A549 (cell line): ENCODE measurements at regions not wholly inside any gene's neighbourhood (a gene's known extent, or its start where the extent isn't known, plus 50 kb on each side); places are given as distances from the start of the nearest gene placed in this dataset.

ENCODE experiments used
- ATAC-seq, 2 experiments: fragments of 200-7000 bp in 1 of 2; fragments of >200 bp in 1 of 2; cut with Nextera tagmentation in 1 of 2; cut with Tn5 transposase in 1 of 2; 3 replicates each; pipeline versions ENCODE4 v1.8.0 to v1.9.1; 2018 to 2020; ENCODE audit warnings: mild to moderate bottlenecking in 1 of 2, moderate library complexity in 1 of 2
- CTCF ChIA-PET: fragments of 300-600 bp; sonication (Branson Sonifier 250); formaldehyde crosslinking; extraction: SDS; loops from one replicate; lab custom pipeline; 2021; ENCODE audit warnings: antibody characterized with exemption, inconsistent platforms; lab: Yijun Ruan, JAX
- POLR2A ChIA-PET: fragments of 350-600 bp; formaldehyde crosslinking; extraction: SDS; loops from one replicate; lab custom pipeline; 2021; ENCODE audit warnings: antibody characterized with exemption, inconsistent platforms; lab: Yijun Ruan, JAX
- DNase-seq, 2 experiments: peaks; one replicate each; pipeline versions ENCODE4 v3.0.0 to v3.0.0-alpha.2; 2011 to 2016; ENCODE audit warnings: low read depth in 1 of 2, low spot score in 1 of 2
- FAIRE-seq: peaks from 2 replicates; lab custom pipeline; 2011; peaks lifted over from hg19 to GRCh38; lab: Jason Lieb, UNC
- H3K27ac ChIP-seq, 2 experiments: fragments of >200 bp; sonication (Bioruptor Twin); formaldehyde crosslinking; 3 replicates each; pipeline ENCODE4 v1.5.1; 2016 to 2017
- H3K4me1 ChIP-seq: fragments of >200 bp; sonication (Bioruptor Twin); formaldehyde crosslinking; 3 replicates; pipeline ENCODE4 v1.6.1; 2016
- H3K4me2 ChIP-seq: fragments of >200 bp; sonication (Bioruptor Twin); formaldehyde crosslinking; 3 replicates; pipeline ENCODE4 v1.6.1; 2016
- H3K4me3 ChIP-seq: fragments of >200 bp; sonication (Bioruptor Twin); formaldehyde crosslinking; 3 replicates; pipeline ENCODE4 v1.5.1; 2016
- H3K9me3 ChIP-seq: fragments of >200 bp; sonication (Bioruptor Twin); formaldehyde crosslinking; 3 replicates; pipeline ENCODE4 v1.6.1; 2016
- CBX2 ChIP-seq: fragments of 200-600 bp; sonication (generic); IDR thresholded peaks from 2 replicates; pipeline ENCODE4 v1.6.1; 2016; ENCODE audit warnings: low read depth, mild to moderate bottlenecking, borderline replicate concordance
- CBX8 ChIP-seq: fragments of 200-600 bp; sonication (generic); IDR thresholded peaks from 2 replicates; pipeline ENCODE4 v1.6.1; 2016
- CTCF ChIP-seq: fragments of >200 bp; sonication (Bioruptor Twin); formaldehyde crosslinking; IDR thresholded peaks from 3 replicates; pipeline ENCODE4 v1.5.1; 2016
- EHF ChIP-seq: fragments of 250-450 bp; sonication (Bioruptor Pico); IDR thresholded peaks from 2 replicates; pipeline ENCODE4 v1.5.0; 2020; ENCODE audit warnings: mild to moderate bottlenecking
- GATA3 ChIP-seq: IDR thresholded peaks from 2 replicates; pipeline ENCODE4 v1.6.1; 2012; ENCODE audit warnings: borderline replicate concordance
- HEYL ChIP-seq: fragments of 250-450 bp; sonication (Bioruptor Pico); IDR thresholded peaks from 2 replicates; pipeline ENCODE4 v1.8.0; 2021; ENCODE audit warnings: mild to moderate bottlenecking, moderate library complexity
- HMGXB4 ChIP-seq: fragments of 250-450 bp; sonication (Bioruptor Pico); IDR thresholded peaks from 2 replicates; pipeline ENCODE4 v1.5.0; 2021; ENCODE audit warnings: mild to moderate bottlenecking, moderate library complexity, borderline replicate concordance
- JUN ChIP-seq, 2 experiments: fragments of >200 bp; sonication (Bioruptor Twin); formaldehyde crosslinking; IDR thresholded peaks; 2 replicates in 1 of 2; 3 replicates in 1 of 2; pipeline ENCODE4 v1.6.1; 2016 to 2017
- MAZ ChIP-seq: fragments of 150-350 bp; IDR thresholded peaks from 2 replicates; pipeline ENCODE4 v1.6.1; 2014; ENCODE audit warnings: antibody characterized with exemption, low read depth, low read length, borderline replicate concordance
- MYC ChIP-seq: IDR thresholded peaks from 2 replicates; pipeline ENCODE4 v1.6.1; 2012; ENCODE audit warnings: mild to moderate bottlenecking, inconsistent platforms, low read length, improper control_type of control experiment, borderline replicate concordance
- NFE2L2 ChIP-seq: fragments of 150-350 bp; conservative IDR thresholded peaks from 2 replicates; pipeline ENCODE4 v1.6.1; 2014; ENCODE audit warnings: low read length
- NPAS2 ChIP-seq: fragments of 250-450 bp; sonication (Bioruptor Pico); IDR thresholded peaks from 2 replicates; pipeline ENCODE4 v1.8.0; 2022; ENCODE audit warnings: mild to moderate bottlenecking, moderate library complexity, borderline replicate concordance
- NR3C1 ChIP-seq: fragments of >200 bp; sonication (Bioruptor Twin); formaldehyde crosslinking; IDR thresholded peaks from 3 replicates; pipeline ENCODE4 v1.6.1; 2017
- POLR2A ChIP-seq: IDR thresholded peaks from 2 replicates; pipeline ENCODE4 v1.6.1; 2012; ENCODE audit warnings: mild to moderate bottlenecking, low read length
- RCOR1 ChIP-seq: fragments of 150-350 bp; IDR thresholded peaks from 2 replicates; pipeline ENCODE4 v1.6.1; 2014; ENCODE audit warnings: antibody characterized with exemption, low read length, low read depth
- RFX5 ChIP-seq: fragments of 450-650 bp; IDR thresholded peaks from 2 replicates; pipeline ENCODE4 v1.7.1; 2014; ENCODE audit warnings: antibody characterized with exemption, mild to moderate bottlenecking, moderate library complexity
- RNF2 ChIP-seq: fragments of 200-600 bp; sonication (generic); IDR thresholded peaks from 2 replicates; pipeline ENCODE4 v1.6.1; 2016; ENCODE audit warnings: low read depth, mild to moderate bottlenecking, antibody characterized with exemption, moderate library complexity, borderline replicate concordance
- SMC3 ChIP-seq: fragments of >200 bp; sonication (Bioruptor Twin); formaldehyde crosslinking; IDR thresholded peaks from 3 replicates; pipeline ENCODE4 v1.6.1; 2018; ENCODE audit warnings: inconsistent platforms
- SREBF2 ChIP-seq: fragments of 450-650 bp; IDR thresholded peaks from 2 replicates; pipeline ENCODE4 v1.6.1; 2014; ENCODE audit warnings: mild to moderate bottlenecking, moderate library complexity
- ZSCAN20 ChIP-seq: fragments of 250-450 bp; sonication (Bioruptor Pico); IDR thresholded peaks from 2 replicates; pipeline ENCODE4 v1.8.0; 2022; ENCODE audit warnings: mild to moderate bottlenecking, moderate library complexity
- WGBS: methylation state at CpG from one replicate; pipeline ENCODE4 v1.1.6; 2017; ENCODE audit errors: missing lambda C conversion rate; 5-methylcytosine and 5-hydroxymethylcytosine counted together
- TF ChIP-seq, protein P1 (sequence below): fragments of 200-600 bp; sonication (generic); IDR thresholded peaks from 2 replicates; pipeline ENCODE4 v1.6.1; 2016; ENCODE audit warnings: antibody characterized with exemption, mild to moderate bottlenecking, moderate library complexity
- TF ChIP-seq, protein P2 (sequence below): fragments of 250-450 bp; sonication (Bioruptor Pico); IDR thresholded peaks from 2 replicates; pipeline ENCODE4 v1.5.0; 2020; ENCODE audit warnings: low read depth, mild to moderate bottlenecking, moderate library complexity

GRCh38 chr1:81738875-81739274, 61.9 kb upstream of the ADGRL2 start:
- no peak for DNase-seq
- 28% methylated on average over 1 of the region's 1 CpG for WGBS
- ChIA-PET POLR2A (no interaction called here), CTCF (no interaction called here)
- no peak for FAIRE-seq
- H3K27ac ChIP-seq: no peak overlapping the region
- H3K4me1 ChIP-seq: no peaks in the 10 kb centered on the region
- H3K4me2 ChIP-seq: no peak overlapping the region
- no peak for TF ChIP-seq CBX2
- TF ChIP-seq JUN (IDR thresholded peaks at IDR 0.05): no peak
- TF ChIP-seq POLR2A: no peak
- no peak for TF ChIP-seq CTCF
- TF ChIP-seq, protein P1, sequence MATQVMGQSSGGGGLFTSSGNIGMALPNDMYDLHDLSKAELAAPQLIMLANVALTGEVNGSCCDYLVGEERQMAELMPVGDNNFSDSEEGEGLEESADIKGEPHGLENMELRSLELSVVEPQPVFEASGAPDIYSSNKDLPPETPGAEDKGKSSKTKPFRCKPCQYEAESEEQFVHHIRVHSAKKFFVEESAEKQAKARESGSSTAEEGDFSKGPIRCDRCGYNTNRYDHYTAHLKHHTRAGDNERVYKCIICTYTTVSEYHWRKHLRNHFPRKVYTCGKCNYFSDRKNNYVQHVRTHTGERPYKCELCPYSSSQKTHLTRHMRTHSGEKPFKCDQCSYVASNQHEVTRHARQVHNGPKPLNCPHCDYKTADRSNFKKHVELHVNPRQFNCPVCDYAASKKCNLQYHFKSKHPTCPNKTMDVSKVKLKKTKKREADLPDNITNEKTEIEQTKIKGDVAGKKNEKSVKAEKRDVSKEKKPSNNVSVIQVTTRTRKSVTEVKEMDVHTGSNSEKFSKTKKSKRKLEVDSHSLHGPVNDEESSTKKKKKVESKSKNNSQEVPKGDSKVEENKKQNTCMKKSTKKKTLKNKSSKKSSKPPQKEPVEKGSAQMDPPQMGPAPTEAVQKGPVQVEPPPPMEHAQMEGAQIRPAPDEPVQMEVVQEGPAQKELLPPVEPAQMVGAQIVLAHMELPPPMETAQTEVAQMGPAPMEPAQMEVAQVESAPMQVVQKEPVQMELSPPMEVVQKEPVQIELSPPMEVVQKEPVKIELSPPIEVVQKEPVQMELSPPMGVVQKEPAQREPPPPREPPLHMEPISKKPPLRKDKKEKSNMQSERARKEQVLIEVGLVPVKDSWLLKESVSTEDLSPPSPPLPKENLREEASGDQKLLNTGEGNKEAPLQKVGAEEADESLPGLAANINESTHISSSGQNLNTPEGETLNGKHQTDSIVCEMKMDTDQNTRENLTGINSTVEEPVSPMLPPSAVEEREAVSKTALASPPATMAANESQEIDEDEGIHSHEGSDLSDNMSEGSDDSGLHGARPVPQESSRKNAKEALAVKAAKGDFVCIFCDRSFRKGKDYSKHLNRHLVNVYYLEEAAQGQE: no peak
- TF ChIP-seq, protein P2, sequence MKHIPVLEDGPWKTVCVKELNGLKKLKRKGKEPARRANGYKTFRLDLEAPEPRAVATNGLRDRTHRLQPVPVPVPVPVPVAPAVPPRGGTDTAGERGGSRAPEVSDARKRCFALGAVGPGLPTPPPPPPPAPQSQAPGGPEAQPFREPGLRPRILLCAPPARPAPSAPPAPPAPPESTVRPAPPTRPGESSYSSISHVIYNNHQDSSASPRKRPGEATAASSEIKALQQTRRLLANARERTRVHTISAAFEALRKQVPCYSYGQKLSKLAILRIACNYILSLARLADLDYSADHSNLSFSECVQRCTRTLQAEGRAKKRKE (CRISPR knock-in tag): no peak
- TF ChIP-seq RCOR1: no peak
- no peak for TF ChIP-seq NFE2L2
- no peak for TF ChIP-seq MAZ
- TF ChIP-seq MYC: no peak
- TF ChIP-seq SREBF2: no peak
- no peak for TF ChIP-seq RNF2
- TF ChIP-seq NR3C1: no peak
- no peak for TF ChIP-seq EHF (CRISPR knock-in tag)
- no peak for TF ChIP-seq HMGXB4 (CRISPR knock-in tag)
- TF ChIP-seq SMC3: no peak
- no peak for ATAC-seq
- H3K9me3 ChIP-seq: no peaks in the 10 kb centered on the region
- H3K4me3 ChIP-seq: no peak overlapping the region

- DNase-seq: no peak
- no peak for FAIRE-seq
- ChIA-PET POLR2A (no interaction called here), CTCF (no interaction called here)
- Histone ChIP-seq H3K9me3 (no peaks in the 10 kb centered on the region), H3K27ac (no peak overlapping the region), H3K4me1 (peaks cover 15% of the 10 kb centered on the region; the same call in 2 of the 3 replicates), H3K4me2 (no peak overlapping the region), H3K4me3 (no peak overlapping the region)
- TF ChIP-seq RFX5 (no peak), CBX8 (no peak), ZSCAN20 (no peak), JUN (IDR thresholded peaks at IDR 0.05) (no peak), NPAS2 (CRISPR knock-in tag) (no peak), GATA3 (no peak), HEYL (CRISPR knock-in tag) (no peak), SREBF2 (no peak), POLR2A (no peak)
- WGBS: 60% methylated on average over 2 of the region's 2 CpGs
- no peak for ATAC-seq
Measured at GRCh38 chr1:81733480-81733879, 67.3 kb upstream of the ADGRL2 start.
